Heart right ventricle (tissue), 16 donors: ENCODE measurements at regions not wholly inside any gene's neighbourhood (a gene's known extent, or its start where the extent isn't known, plus 50 kb on each side); places are given as distances from the start of the nearest gene placed in this dataset.

Experiments
- ATAC-seq, 8 donors: fragments of 200-7000 bp; cut with Tn5 transposase; one replicate each; pipeline ENCODE4 v1.9.1; 2020; ENCODE audit warnings: mild to moderate bottlenecking in 8 of 8, moderate library complexity in 8 of 8, moderate number of reproducible peaks in 1 of 8
- DNase-seq, 2 donors: peaks; one replicate each; pipeline ENCODE4 v3.0.0-alpha.2; 2020
- H3K27ac ChIP-seq, 10 donors: fragments of 200-600 bp; sonication (generic) in 2 of 10; one replicate each; pipeline versions ENCODE4 v1.5.0 to v1.8.0; 2020 to 2022; ENCODE audit warnings: mild to moderate bottlenecking in 3 of 10
- H3K27me3 ChIP-seq, 7 donors: fragments of 200-600 bp; one replicate each; pipeline ENCODE4 v1.8.0; 2021 to 2022; ENCODE audit warnings: mild to moderate bottlenecking in 2 of 7
- H3K36me3 ChIP-seq, 9 donors: fragments of 200-600 bp; sonication (generic) in 1 of 9; one replicate each; pipeline versions ENCODE4 v1.5.0 to v1.8.0; 2020 to 2022; ENCODE audit warnings: mild to moderate bottlenecking in 2 of 9
- H3K4me1 ChIP-seq, 9 donors: fragments of 200-600 bp; sonication (generic) in 1 of 9; one replicate each; pipeline versions ENCODE4 v1.5.0 to v1.8.0; 2020 to 2022; ENCODE audit warnings: mild to moderate bottlenecking in 4 of 9
- H3K4me3 ChIP-seq, 10 donors: fragments of 200-600 bp; sonication (generic) in 2 of 10; one replicate each; pipeline versions ENCODE4 v1.5.0 to v1.8.0; 2020 to 2022; ENCODE audit warnings: mild to moderate bottlenecking in 7 of 10, moderate library complexity in 2 of 10
- H3K9me3 ChIP-seq, 11 donors: fragments of 200-600 bp in 10 of 11; sonication (generic) in 2 of 11; one replicate each; pipeline versions ENCODE4 v1.5.0 to v1.8.0; 2013 to 2022; ENCODE audit warnings: mild to moderate bottlenecking in 2 of 11, control low read depth in 1 of 11, moderate library complexity in 1 of 11
- WGBS, 2 donors: extraction: QIAGEN DNeasy Blood & Tissue Kit; methylation state at CpG; one replicate each; pipeline ENCODE4 v1.1.7; 2013; ENCODE audit warnings: inconsistent platforms in 1 of 2; 5-methylcytosine and 5-hydroxymethylcytosine counted together
- intact Hi-C, 10 donors: fragments of 100-400 bp; cut with DNase I; formaldehyde crosslinking; loops; one replicate each; pipeline versions ENCODE4 v1.11.1 to v1.14.2; 2022
- TF ChIP-seq, protein P1 (sequence below), 9 donors: fragments of 200-600 bp; sonication (generic) in 2 of 9; IDR thresholded peaks; one replicate each; pipeline versions ENCODE4 v1.5.0 to v1.8.0; 2021 to 2022; ENCODE audit warnings: antibody characterized with exemption in 9 of 9, mild to moderate bottlenecking in 5 of 9, moderate library complexity in 1 of 9
- donor health status: Arrhythmogenic right ventricular cardiomyopathy.
- donor health status: ischemic (EF 13 %, LVEDD 7.1; RV severe dilation, severe dysfunction).
- donor health status: healthy with polysubstance abuse.
- donor health status: DM: no; HTN: yes; CAD: no.
- donor health status: DM: no; HTN: no; CAD: no.
- donor health status: ischemic (EF 25% LVEDD 6.9; RV normal size, moderate dysfunction).
- donor health status: ischemic (EF 25% LVEDD 5.7; RV mildly dilated, moderate dysfunction).
- donor health status: healthy.
- donor health status: DM: yes; HTN: yes; CAD: no.
- donor health status: Ischemic cardiomyopathy.
- donor health status: ischemic (EF 35%, LVEDD 5.7; RV mildly dilated, moderate dysfunction).
- donor health status: nonischemic (EF 11% LVEDD 7.7; RV severe dilation, severe dysfunction).
- donor health status: DM: yes; HTN: yes; CAD: no.
- donor health status: PGD.
- donor health status: ischemic (EF 29% LVEDD 5.4; RV normal size, mild dysfunction).
- donor health status: nonischemic (EF 23%, LVEDD 6.1; RV moderate dilation, normal function).

DNA sequence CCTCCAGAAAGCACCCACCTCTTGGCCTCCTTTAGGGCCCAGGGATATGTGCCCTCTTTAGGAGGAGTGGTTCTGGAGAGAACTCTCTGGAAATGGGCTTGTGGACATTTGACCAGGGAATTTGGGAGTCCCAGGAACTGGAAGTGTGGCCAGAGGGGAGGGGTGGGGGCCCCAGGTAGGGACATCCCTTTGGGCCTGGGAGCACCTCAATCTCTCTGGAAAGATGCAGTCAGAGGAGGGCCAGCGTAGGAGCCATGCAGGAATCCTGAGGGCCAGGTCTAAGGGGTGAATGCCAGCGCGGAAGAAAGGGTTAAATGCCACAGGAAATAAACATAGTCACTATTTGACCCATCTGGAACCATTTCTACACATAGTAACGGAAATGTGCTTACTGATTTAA is 50.3 kb upstream of the ITGA11 start:
- H3K9me3 ChIP-seq, result no peaks in the 10 kb centered on the region
- ATAC-seq (no peak), DNase-seq (no peak)
- no peak overlapping the region for H3K27ac ChIP-seq
- TF ChIP-seq, protein P1, sequence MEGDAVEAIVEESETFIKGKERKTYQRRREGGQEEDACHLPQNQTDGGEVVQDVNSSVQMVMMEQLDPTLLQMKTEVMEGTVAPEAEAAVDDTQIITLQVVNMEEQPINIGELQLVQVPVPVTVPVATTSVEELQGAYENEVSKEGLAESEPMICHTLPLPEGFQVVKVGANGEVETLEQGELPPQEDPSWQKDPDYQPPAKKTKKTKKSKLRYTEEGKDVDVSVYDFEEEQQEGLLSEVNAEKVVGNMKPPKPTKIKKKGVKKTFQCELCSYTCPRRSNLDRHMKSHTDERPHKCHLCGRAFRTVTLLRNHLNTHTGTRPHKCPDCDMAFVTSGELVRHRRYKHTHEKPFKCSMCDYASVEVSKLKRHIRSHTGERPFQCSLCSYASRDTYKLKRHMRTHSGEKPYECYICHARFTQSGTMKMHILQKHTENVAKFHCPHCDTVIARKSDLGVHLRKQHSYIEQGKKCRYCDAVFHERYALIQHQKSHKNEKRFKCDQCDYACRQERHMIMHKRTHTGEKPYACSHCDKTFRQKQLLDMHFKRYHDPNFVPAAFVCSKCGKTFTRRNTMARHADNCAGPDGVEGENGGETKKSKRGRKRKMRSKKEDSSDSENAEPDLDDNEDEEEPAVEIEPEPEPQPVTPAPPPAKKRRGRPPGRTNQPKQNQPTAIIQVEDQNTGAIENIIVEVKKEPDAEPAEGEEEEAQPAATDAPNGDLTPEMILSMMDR (IDR thresholded peaks at IDR 0.05), result no peak
- peaks cover 0 to 29% (median 6%) of the 10 kb centered on the region in 9 donors for H3K4me1 ChIP-seq
- H3K4me3 ChIP-seq, result no peak overlapping the region
- peaks cover 0 to 11% (median 5%) of the 10 kb centered on the region in 7 donors for H3K27me3 ChIP-seq
- intact Hi-C loops, result no loop called here
- no peaks in the 10 kb centered on the region for H3K36me3 ChIP-seq
- 81 to 88% methylated on average over 4 of the region's 4 CpGs for WGBS, 2 donors

DNA sequence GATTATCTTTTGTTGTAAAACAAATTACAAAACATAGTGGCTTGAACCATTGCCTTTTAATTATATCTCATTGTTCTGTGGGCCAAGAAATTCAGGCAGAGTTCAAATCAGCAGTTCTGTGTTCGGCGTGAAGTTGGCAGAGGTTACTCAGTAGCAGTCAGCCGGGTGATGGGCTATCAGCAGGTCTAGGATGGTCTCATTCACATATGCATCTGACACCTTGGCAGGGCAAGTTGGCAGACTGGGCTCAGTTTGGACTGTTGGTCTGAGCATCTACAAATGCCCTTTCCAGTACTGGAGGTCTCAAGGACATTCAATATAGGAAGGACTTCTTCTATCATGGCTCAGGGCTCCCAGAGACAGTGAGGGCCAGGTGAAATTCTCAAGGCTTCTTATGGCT is 51.2 kb upstream of the ITGA11 start:
- Histone ChIP-seq H3K27ac (no peak overlapping the region), H3K4me1 (peaks cover 0 to 31% (median 9%) of the 10 kb centered on the region in 9 donors), H3K4me3 (no peak overlapping the region), H3K27me3 (peaks cover 0 to 8% (median 3%) of the 10 kb centered on the region in 7 donors), H3K36me3 (no peaks in the 10 kb centered on the region), H3K9me3 (no peaks in the 10 kb centered on the region)
- ATAC-seq (peak in 2 of 8 donors; percentile 26 to 56), DNase-seq (no peak)
- TF ChIP-seq, protein P1 (IDR thresholded peaks at IDR 0.05), result no peak
- WGBS, 2 donors, result 37 to 54% methylated on average over 3 of the region's 3 CpGs
- intact Hi-C loops, result no loop called here

DNA sequence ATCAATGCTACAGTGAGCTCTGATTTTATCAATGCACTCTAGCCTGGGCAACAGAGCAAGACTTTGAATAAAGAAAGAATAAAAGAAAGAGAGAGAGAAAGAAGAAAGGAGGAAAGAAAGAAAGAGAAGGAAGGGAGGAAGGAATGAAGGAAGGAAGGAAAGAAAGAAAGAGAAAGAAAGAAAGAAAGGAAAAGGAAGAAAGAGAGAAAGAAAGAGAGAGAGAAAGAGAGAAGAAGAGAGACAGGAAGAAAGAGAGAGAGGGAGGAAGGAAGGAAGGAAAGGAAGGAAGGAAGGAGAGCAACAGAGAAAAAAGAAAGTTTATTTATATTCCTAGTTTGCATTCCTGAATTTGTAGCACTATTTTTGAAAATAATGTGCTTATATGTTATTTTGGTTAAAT is 52.3 kb upstream of the ITGA11 start:
- Histone ChIP-seq H3K27ac (peak overlapping the region in 2 of 10 donors; percentile 47 to 55), H3K4me1 (peaks cover 0 to 31% (median 9%) of the 10 kb centered on the region in 9 donors), H3K9me3 (no peaks in the 10 kb centered on the region), H3K36me3 (no peaks in the 10 kb centered on the region), H3K27me3 (peaks cover 0 to 8% (median 0%) of the 10 kb centered on the region in 7 donors), H3K4me3 (no peak overlapping the region)
- TF ChIP-seq, protein P1 (IDR thresholded peaks at IDR 0.05), result no peak
- intact Hi-C loops, result no loop called here
- DNase-seq (no peak), ATAC-seq (no peak)

- intact Hi-C loops, result no loop called here
- Histone ChIP-seq H3K27ac (peak overlapping the region in 7 of 10 donors; percentile 9 to 55 (median 35)), H3K4me3 (no peak overlapping the region), H3K36me3 (no peaks in the 10 kb centered on the region), H3K27me3 (peaks cover 0 to 8% (median 0%) of the 10 kb centered on the region in 7 donors), H3K9me3 (no peaks in the 10 kb centered on the region), H3K4me1 (peaks cover 0 to 31% (median 9%) of the 10 kb centered on the region in 9 donors)
- ATAC-seq, result peak in 2 of 8 donors; percentile 23 to 38
- TF ChIP-seq, protein P1 (IDR thresholded peaks at IDR 0.05), result no peak
- 57 to 62% methylated on average over 14 of the region's 14 CpGs for WGBS, 2 donors
- no peak for DNase-seq
Observed at GRCh38 chr15:68484696-68485400, 52.9 kb upstream of the ITGA11 start.
